Activated effector memory CD4-positive, alpha-beta T cell treated with anti-CD3 and anti-CD28 coated beads, Interleukin-2, amount 50 U/mL, for 16 hours (primary cell): ENCODE measurements at regions not wholly inside any gene's neighbourhood (a gene's known extent, or its start where the extent isn't known, plus 50 kb on each side); places are given as distances from the start of the nearest gene placed in this dataset.
"Not testable (repeated sequence)": the region's sequence is repeated elsewhere in the genome, so short reads cannot be mapped to it uniquely, and the experiment has no call there.

Experiments used
- DNase-seq: peaks from one replicate; pipeline ENCODE4 v3.0.0-alpha.2; 2020

GRCh38 chr4:53959343-53960120 is 104.9 kb downstream of the CHIC2 start:
- DNase-seq = no peak

GRCh38 chr4:53956454-53956853 is 108.0 kb downstream of the CHIC2 start:
- DNase-seq = no peak

GRCh38 chr4:53956053-53956452 is 108.4 kb downstream of the CHIC2 start:
- no peak for DNase-seq

GRCh38 chr4:53951414-53951813 is 113.0 kb downstream of the CHIC2 start:
- DNase-seq = no peak

- no peak for DNase-seq
Observed at GRCh38 chr4:53943345-53944085, 120.9 kb downstream of the CHIC2 start.

- DNase-seq = no peak
Observed at GRCh38 chr4:53942712-53943111, 121.7 kb downstream of the CHIC2 start.

- no peak for DNase-seq
Observed at GRCh38 chr4:53941331-53941730, 123.1 kb downstream of the CHIC2 start.

- DNase-seq = not testable (repeated sequence)
Observed at GRCh38 chr4:53939892-53940291, 124.5 kb downstream of the CHIC2 start.

GRCh38 chr4:53937918-53938317 is 126.5 kb downstream of the CHIC2 start:
- DNase-seq = no peak

GRCh38 chr4:53937327-53937726 is 127.1 kb downstream of the CHIC2 start:
- DNase-seq = no peak

- no peak for DNase-seq
Observed at GRCh38 chr4:53935780-53936179, 128.6 kb downstream of the CHIC2 start.

- no peak for DNase-seq
Observed at GRCh38 chr4:53932796-53933610, 131.4 kb downstream of the CHIC2 start.

GRCh38 chr4:53931461-53931961 is 132.9 kb downstream of the CHIC2 start:
- no peak for DNase-seq

- peak; percentile 78 for DNase-seq
Observed at GRCh38 chr4:53929955-53930798, 134.2 kb downstream of the CHIC2 start.

- DNase-seq = no peak
Observed at GRCh38 chr4:53929311-53929710, 135.1 kb downstream of the CHIC2 start.

GRCh38 chr4:53928825-53929224 is 135.6 kb downstream of the CHIC2 start:
- DNase-seq = no peak

- DNase-seq = no peak
Observed at GRCh38 chr4:53925050-53925605, 139.3 kb downstream of the CHIC2 start.

- no peak for DNase-seq
Observed at GRCh38 chr4:53924333-53925049, 139.9 kb downstream of the CHIC2 start.

GRCh38 chr4:53923921-53924320 is 140.5 kb downstream of the CHIC2 start:
- DNase-seq = no peak

GRCh38 chr4:53921856-53922255 is 142.5 kb downstream of the CHIC2 start:
- DNase-seq = no peak

- no peak for DNase-seq
Observed at GRCh38 chr4:53920883-53921282, 143.5 kb downstream of the CHIC2 start.
